ENCODE measurements at regions not wholly inside any gene's neighbourhood (a gene's known extent, or its start where the extent isn't known, plus 50 kb on each side); places are given as distances from the start of the nearest gene placed in this dataset.

DNA sequence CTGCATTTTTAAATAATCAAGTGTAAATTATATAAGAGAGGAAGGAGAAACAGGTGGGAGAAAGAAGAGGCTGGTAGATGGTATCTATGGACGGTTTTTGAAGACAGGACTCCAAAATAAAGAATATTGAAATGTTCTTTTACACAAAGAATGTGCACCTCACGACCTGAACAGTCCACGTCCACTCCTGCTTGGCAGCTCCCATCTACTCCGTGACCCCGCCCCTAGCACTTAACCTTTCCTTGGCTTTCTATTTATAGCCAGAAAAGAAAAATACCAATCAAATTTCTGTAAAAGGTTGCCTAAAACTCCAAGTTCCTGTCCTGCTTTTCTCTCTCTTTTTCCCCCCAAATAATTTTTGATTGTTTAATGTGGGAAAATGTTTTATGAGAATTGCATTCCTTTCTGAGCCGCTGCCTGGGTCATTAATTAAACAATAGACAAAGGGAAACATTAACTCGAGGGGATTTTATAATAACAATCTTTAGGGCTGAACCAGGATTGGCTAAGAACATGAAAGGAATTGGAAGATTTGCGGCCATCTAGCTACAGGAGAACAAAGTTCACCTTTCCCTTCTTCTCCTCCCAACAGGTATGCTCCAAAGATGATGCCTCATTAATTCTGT lies 173.6 kb upstream of the MAP3K1 start:
- TF ChIP-seq, protein P1, sequence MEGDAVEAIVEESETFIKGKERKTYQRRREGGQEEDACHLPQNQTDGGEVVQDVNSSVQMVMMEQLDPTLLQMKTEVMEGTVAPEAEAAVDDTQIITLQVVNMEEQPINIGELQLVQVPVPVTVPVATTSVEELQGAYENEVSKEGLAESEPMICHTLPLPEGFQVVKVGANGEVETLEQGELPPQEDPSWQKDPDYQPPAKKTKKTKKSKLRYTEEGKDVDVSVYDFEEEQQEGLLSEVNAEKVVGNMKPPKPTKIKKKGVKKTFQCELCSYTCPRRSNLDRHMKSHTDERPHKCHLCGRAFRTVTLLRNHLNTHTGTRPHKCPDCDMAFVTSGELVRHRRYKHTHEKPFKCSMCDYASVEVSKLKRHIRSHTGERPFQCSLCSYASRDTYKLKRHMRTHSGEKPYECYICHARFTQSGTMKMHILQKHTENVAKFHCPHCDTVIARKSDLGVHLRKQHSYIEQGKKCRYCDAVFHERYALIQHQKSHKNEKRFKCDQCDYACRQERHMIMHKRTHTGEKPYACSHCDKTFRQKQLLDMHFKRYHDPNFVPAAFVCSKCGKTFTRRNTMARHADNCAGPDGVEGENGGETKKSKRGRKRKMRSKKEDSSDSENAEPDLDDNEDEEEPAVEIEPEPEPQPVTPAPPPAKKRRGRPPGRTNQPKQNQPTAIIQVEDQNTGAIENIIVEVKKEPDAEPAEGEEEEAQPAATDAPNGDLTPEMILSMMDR (IDR thresholded peaks at IDR 0.05; ENCODE audit: low read depth, low read length): no peak
- no peak overlapping the region for H3K27ac ChIP-seq
- no peak for DNase-seq
- H3K27me3 ChIP-seq (ENCODE audit: insufficient read depth, low read depth, severe bottlenecking): no peaks in the 10 kb centered on the region
- no peak overlapping the region for H3K4me3 ChIP-seq (ENCODE audit: low read depth, low read length)
- no peaks in the 10 kb centered on the region for H3K36me3 ChIP-seq
- no peaks in the 10 kb centered on the region for H3K9me3 ChIP-seq (ENCODE audit: severe bottlenecking)

DNA sequence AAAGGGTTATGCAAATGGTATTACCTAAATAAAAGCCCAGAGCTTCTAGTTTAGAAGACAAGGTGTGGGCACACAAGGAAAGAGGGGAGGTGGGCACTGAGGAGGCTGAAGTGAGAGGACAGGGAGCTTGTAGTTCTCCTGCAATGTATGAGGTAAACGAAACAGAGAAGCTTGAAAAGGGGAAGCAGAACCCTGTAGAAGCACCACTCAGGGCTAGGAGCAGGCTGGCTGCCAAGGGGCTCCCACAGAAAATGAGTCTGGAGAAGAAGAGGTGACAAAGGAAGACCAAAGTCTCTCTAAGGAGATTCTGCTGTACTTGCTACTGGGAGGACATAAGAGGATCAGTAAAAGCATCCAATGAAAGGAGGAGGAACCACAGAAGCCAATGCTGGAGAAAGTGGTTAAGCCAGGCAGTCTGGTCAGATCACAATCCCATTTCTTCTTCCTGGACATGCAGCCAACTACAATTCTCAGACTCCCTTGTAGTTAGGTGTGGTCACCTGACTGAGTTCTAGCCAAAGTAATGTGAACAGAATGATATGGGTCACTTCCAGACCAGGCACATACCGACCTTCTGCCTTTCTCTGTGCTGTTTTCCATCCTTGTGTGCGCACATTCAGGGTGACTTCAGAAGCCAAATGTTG lies 174.5 kb upstream of the MAP3K1 start:
- Histone ChIP-seq H3K9me3 (ENCODE audit: severe bottlenecking) (no peaks in the 10 kb centered on the region), H3K27ac (no peak overlapping the region), H3K4me3 (ENCODE audit: low read depth, low read length) (no peak overlapping the region), H3K27me3 (ENCODE audit: insufficient read depth, low read depth, severe bottlenecking) (no peaks in the 10 kb centered on the region), H3K36me3 (no peaks in the 10 kb centered on the region)
- DNase-seq: peak; percentile 12
- TF ChIP-seq, protein P1 (IDR thresholded peaks at IDR 0.05; ENCODE audit: low read depth, low read length): no peak

DNA sequence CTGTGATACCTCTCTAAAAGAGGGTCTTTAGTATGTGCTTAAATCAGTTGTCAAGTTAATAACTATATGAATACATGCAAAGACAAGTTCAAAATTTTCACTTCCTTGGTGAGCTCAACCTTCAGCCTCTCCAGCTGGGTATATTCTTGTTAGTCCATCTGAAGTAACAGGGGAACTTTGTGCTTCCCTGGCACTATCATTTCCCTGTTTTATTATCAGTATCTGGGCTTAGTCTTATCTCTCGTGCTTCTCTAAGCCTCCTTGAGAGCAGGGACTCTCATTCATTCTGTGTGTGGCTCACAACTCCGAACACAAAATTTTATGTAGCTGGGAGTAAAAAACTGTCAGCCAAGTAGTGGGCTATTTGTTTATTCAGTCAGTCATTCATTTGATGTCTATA lies 175.9 kb upstream of the MAP3K1 start:
- DNase-seq: no peak
- Histone ChIP-seq H3K9me3 (ENCODE audit: severe bottlenecking) (no peaks in the 10 kb centered on the region), H3K27me3 (ENCODE audit: insufficient read depth, low read depth, severe bottlenecking) (no peaks in the 10 kb centered on the region), H3K27ac (no peak overlapping the region), H3K36me3 (no peaks in the 10 kb centered on the region), H3K4me3 (ENCODE audit: low read depth, low read length) (no peak overlapping the region)
- TF ChIP-seq, protein P1 (IDR thresholded peaks at IDR 0.05; ENCODE audit: low read depth, low read length): no peak

DNA sequence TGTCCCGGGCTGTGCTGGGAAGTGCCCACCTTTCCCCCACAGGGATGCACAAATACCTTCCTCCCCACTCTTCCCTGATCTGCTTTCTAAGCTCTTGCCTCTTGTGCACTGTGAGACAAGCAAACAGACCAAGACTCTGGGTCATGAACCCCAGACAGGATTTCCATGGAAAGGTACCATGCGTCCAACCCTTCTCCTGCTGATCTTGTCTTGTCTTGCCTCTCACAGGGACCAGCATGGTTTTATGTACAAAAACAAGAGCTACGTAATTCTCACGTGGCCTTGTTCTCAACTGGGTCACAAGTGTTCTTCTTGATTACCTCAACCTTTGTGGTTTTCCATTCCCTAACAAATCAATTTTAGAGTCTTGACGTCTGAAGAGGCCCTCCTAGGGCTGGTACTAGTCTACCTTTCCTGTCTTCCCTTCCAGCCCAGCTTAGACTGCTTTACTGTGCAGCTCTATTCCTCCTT lies 176.5 kb upstream of the MAP3K1 start:
- H3K27ac ChIP-seq: no peak overlapping the region
- no peaks in the 10 kb centered on the region for H3K27me3 ChIP-seq (ENCODE audit: insufficient read depth, low read depth, severe bottlenecking)
- H3K36me3 ChIP-seq: no peaks in the 10 kb centered on the region
- TF ChIP-seq, protein P1 (IDR thresholded peaks at IDR 0.05; ENCODE audit: low read depth, low read length): no peak
- no peak overlapping the region for H3K4me3 ChIP-seq (ENCODE audit: low read depth, low read length)
- no peak for DNase-seq
- H3K9me3 ChIP-seq (ENCODE audit: severe bottlenecking): no peaks in the 10 kb centered on the region

DNA sequence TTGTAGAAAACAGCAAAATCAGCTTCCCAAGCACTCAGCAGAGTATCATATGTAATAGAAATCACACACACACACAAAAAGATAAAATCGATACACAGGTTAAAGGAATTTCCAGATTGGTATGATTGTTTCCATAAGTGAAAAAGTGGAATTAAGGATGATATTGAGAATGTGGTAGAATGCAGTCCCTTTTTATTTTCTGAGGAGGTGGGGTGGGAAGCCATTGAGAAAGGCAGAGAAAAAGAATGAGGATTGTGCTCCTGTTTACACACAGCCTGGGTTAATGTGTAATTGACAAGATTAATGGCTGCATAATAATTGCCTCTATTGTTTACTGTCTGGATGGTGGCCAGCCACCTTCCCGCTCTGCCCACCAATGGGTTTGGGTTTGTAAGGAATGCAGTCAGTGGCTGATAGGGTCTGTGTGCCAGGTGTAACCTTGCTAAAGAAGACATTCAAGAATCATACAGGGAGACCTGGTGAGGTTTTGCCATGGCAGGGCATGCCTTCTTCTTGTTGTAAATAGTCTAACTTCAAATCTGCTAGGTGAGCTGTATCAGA lies 177.2 kb upstream of the MAP3K1 start:
- H3K27me3 ChIP-seq (ENCODE audit: insufficient read depth, low read depth, severe bottlenecking): no peaks in the 10 kb centered on the region
- H3K27ac ChIP-seq: no peak overlapping the region
- TF ChIP-seq, protein P1 (IDR thresholded peaks at IDR 0.05; ENCODE audit: low read depth, low read length): no peak
- no peak for DNase-seq
- H3K36me3 ChIP-seq: no peaks in the 10 kb centered on the region
- no peaks in the 10 kb centered on the region for H3K9me3 ChIP-seq (ENCODE audit: severe bottlenecking)
- H3K4me3 ChIP-seq (ENCODE audit: low read depth, low read length): no peak overlapping the region
